ENCODE measurements at regions not wholly inside any gene's neighbourhood (a gene's known extent, or its start where the extent isn't known, plus 50 kb on each side); places are given as distances from the start of the nearest gene placed in this dataset.
A peak's percentile ranks its signal among the peaks of the same experiment; 100 is the strongest.

- Histone ChIP-seq H3K18ac (ENCODE audit: low read depth in 1 of 2, low read length in 2 of 2) (no peak overlapping the region), H4K91ac (ENCODE audit: low read length) (no peak overlapping the region), H2BK15ac (ENCODE audit: low read depth, poor library complexity, severe bottlenecking) (no peak overlapping the region), H3K14ac (ENCODE audit: low read length in 2 of 2) (no peak overlapping the region), H3K79me1 (replicated peaks; ENCODE audit: low read length, poor library complexity, severe bottlenecking) (no peaks in the 10 kb centered on the region), H2BK120ac (ENCODE audit: low read depth, low read length) (no peak overlapping the region), H3K4me1 (ENCODE audit: control insufficient read depth, insufficient read depth, low read depth, low read length) (no peaks in the 10 kb centered on the region), H3K27ac (ENCODE audit: low read length, poor library complexity, severe bottlenecking) (no peak overlapping the region), H3K9ac (ENCODE audit: low read length) (no peak overlapping the region), H4K8ac (ENCODE audit: low read length) (no peak overlapping the region), H3K36me3 (ENCODE audit: control insufficient read depth in 1 of 2, insufficient read depth in 2 of 2, low read depth in 1 of 2, low read length in 2 of 2) (no peaks in the 10 kb centered on the region), H2BK12ac (ENCODE audit: low read length in 2 of 2) (no peak overlapping the region), H3K4me3 (ENCODE audit: insufficient read depth in 1 of 2, low read depth in 1 of 2, low read length in 2 of 2) (no peak overlapping the region), H2AFZ (ENCODE audit: low read depth, low read length) (no peak overlapping the region), H3K4me2 (ENCODE audit: low read length, poor library complexity, severe bottlenecking) (no peak overlapping the region), H3K23ac (ENCODE audit: low read length in 2 of 2) (no peak overlapping the region), H3K9me3 (ENCODE audit: control insufficient read depth, low read length) (no peaks in the 10 kb centered on the region), H3K27me3 (ENCODE audit: control insufficient read depth in 1 of 2, insufficient read depth in 1 of 2, low read length in 2 of 2) (peaks cover 0 to 7% of the 10 kb centered on the region in 2 experiments), H2AK5ac (ENCODE audit: low read length, severe bottlenecking) (no peak overlapping the region), H3K4ac (ENCODE audit: low read depth in 1 of 2, low read length in 2 of 2) (no peak overlapping the region), H2BK5ac (ENCODE audit: low read depth, low read length, poor library complexity, severe bottlenecking) (no peak overlapping the region)
- 92% methylated on average over 6 of the region's 10 CpGs for WGBS
- DNase-seq: no peak
Observed at GRCh38 chrX:13900351-13900750, 83.5 kb upstream of the GPM6B start.

DNA sequence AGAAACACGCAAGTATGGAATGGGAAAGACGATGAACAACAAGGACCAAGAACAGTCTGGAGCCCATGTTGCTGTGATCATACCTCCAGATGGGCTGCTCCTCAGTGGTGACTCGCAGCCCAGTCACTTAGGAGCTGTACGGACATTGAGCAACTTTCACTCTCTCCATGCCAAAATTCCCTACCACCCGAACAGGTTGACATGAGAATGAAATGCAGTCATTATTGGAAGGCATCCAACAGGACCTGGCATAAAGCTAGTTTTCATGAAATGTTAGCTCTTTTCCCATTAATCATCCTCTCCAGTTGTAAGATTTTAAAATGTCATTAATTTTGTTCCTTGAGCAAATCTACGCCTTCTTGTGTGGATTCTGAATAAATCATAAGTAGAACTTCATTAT lies 82.7 kb upstream of the GPM6B start:
- H3K9ac ChIP-seq (ENCODE audit: low read length): no peak overlapping the region
- H2BK15ac ChIP-seq (ENCODE audit: low read depth, poor library complexity, severe bottlenecking): no peak overlapping the region
- H3K36me3 ChIP-seq (ENCODE audit: control insufficient read depth in 1 of 2, insufficient read depth in 2 of 2, low read depth in 1 of 2, low read length in 2 of 2): no peaks in the 10 kb centered on the region
- no peak overlapping the region for H3K4ac ChIP-seq (ENCODE audit: low read depth in 1 of 2, low read length in 2 of 2)
- no peak overlapping the region for H2BK12ac ChIP-seq (ENCODE audit: low read length in 2 of 2)
- H3K4me3 ChIP-seq (ENCODE audit: insufficient read depth in 1 of 2, low read depth in 1 of 2, low read length in 2 of 2): no peak overlapping the region
- H3K4me2 ChIP-seq (ENCODE audit: low read length, poor library complexity, severe bottlenecking): no peak overlapping the region
- H3K27me3 ChIP-seq (ENCODE audit: control insufficient read depth in 1 of 2, insufficient read depth in 1 of 2, low read length in 2 of 2): peaks cover 0 to 7% of the 10 kb centered on the region in 2 experiments
- no peak overlapping the region for H2AFZ ChIP-seq (ENCODE audit: low read depth, low read length)
- H3K9me3 ChIP-seq (ENCODE audit: control insufficient read depth, low read length): no peaks in the 10 kb centered on the region
- no peak overlapping the region for H3K23ac ChIP-seq (ENCODE audit: low read length in 2 of 2)
- no peak overlapping the region for H2BK120ac ChIP-seq (ENCODE audit: low read depth, low read length)
- DNase-seq: peak; percentile 30
- no peak overlapping the region for H4K8ac ChIP-seq (ENCODE audit: low read length)
- H2AK5ac ChIP-seq (ENCODE audit: low read length, severe bottlenecking): no peak overlapping the region
- 10% methylated on average over 4 of the region's 6 CpGs for WGBS
- no peak overlapping the region for H3K27ac ChIP-seq (ENCODE audit: low read length, poor library complexity, severe bottlenecking)
- H3K4me1 ChIP-seq (ENCODE audit: control insufficient read depth, insufficient read depth, low read depth, low read length): no peaks in the 10 kb centered on the region
- H2BK5ac ChIP-seq (ENCODE audit: low read depth, low read length, poor library complexity, severe bottlenecking): no peak overlapping the region
- H3K79me1 ChIP-seq (replicated peaks; ENCODE audit: low read length, poor library complexity, severe bottlenecking): no peaks in the 10 kb centered on the region
- H4K91ac ChIP-seq (ENCODE audit: low read length): no peak overlapping the region
- H3K14ac ChIP-seq (ENCODE audit: low read length in 2 of 2): no peak overlapping the region
- H3K18ac ChIP-seq (ENCODE audit: low read depth in 1 of 2, low read length in 2 of 2): no peak overlapping the region

DNA sequence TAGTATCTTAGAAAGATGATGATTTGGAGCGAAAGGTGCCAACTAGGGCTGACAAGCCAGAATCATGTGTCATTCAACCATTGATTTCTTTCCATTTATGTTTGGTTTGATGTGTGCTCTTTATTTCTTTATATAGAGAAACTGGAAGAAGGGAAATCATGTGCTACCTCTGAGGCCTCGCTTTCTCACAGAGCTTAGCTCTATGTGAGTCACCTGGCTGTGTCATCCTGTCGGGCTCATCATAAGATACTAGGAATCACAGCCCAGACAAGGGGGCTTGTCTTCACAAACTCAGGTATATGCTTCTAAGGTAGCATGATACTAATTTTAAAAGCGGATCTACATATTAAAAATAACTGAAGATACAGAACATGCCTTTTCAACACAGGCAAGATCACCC lies 81.7 kb upstream of the GPM6B start:
- Histone ChIP-seq H2AFZ (ENCODE audit: low read depth, low read length) (no peak overlapping the region), H4K91ac (ENCODE audit: low read length) (no peak overlapping the region), H2BK120ac (ENCODE audit: low read depth, low read length) (no peak overlapping the region), H3K4me3 (ENCODE audit: insufficient read depth in 1 of 2, low read depth in 1 of 2, low read length in 2 of 2) (no peak overlapping the region), H2BK5ac (ENCODE audit: low read depth, low read length, poor library complexity, severe bottlenecking) (no peak overlapping the region), H3K4me2 (ENCODE audit: low read length, poor library complexity, severe bottlenecking) (no peak overlapping the region), H3K36me3 (ENCODE audit: control insufficient read depth in 1 of 2, insufficient read depth in 2 of 2, low read depth in 1 of 2, low read length in 2 of 2) (no peaks in the 10 kb centered on the region), H3K9me3 (ENCODE audit: control insufficient read depth, low read length) (no peaks in the 10 kb centered on the region), H2BK12ac (ENCODE audit: low read length in 2 of 2) (no peak overlapping the region), H2AK5ac (ENCODE audit: low read length, severe bottlenecking) (no peak overlapping the region), H4K8ac (ENCODE audit: low read length) (no peak overlapping the region), H3K27me3 (ENCODE audit: control insufficient read depth in 1 of 2, insufficient read depth in 1 of 2, low read length in 2 of 2) (peaks cover 0 to 14% of the 10 kb centered on the region in 2 experiments), H3K9ac (ENCODE audit: low read length) (no peak overlapping the region), H3K79me1 (replicated peaks; ENCODE audit: low read length, poor library complexity, severe bottlenecking) (no peaks in the 10 kb centered on the region), H3K18ac (ENCODE audit: low read depth in 1 of 2, low read length in 2 of 2) (no peak overlapping the region), H3K14ac (ENCODE audit: low read length in 2 of 2) (no peak overlapping the region), H3K27ac (ENCODE audit: low read length, poor library complexity, severe bottlenecking) (no peak overlapping the region), H2BK15ac (ENCODE audit: low read depth, poor library complexity, severe bottlenecking) (no peak overlapping the region), H3K4me1 (ENCODE audit: control insufficient read depth, insufficient read depth, low read depth, low read length) (no peaks in the 10 kb centered on the region), H3K23ac (ENCODE audit: low read length in 2 of 2) (no peak overlapping the region), H3K4ac (ENCODE audit: low read depth in 1 of 2, low read length in 2 of 2) (no peak overlapping the region)
- DNase-seq: no peak
- WGBS: 29% methylated on average over 2 of the region's 4 CpGs

DNA sequence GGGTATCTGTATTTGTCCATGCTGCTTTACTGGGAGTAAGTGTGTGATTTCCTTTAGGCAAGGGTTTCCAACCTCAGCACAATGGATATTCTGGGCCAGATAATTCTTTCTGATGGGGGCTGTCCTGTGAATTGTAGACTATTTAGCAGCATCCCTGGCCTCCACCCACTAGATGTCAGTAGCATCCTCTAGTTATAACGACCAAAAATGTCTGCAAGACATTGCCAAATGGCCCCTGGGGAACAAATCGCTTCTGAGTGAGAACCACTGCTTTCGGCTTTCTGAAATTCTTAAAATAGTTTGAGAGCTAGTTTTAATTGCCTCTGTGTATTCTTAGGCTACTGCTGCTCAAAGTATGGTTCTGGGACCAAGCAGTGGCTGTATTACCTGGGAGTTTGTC lies 81.2 kb upstream of the GPM6B start:
- Histone ChIP-seq H3K9ac (ENCODE audit: low read length) (no peak overlapping the region), H3K4me2 (ENCODE audit: low read length, poor library complexity, severe bottlenecking) (no peak overlapping the region), H3K27me3 (ENCODE audit: control insufficient read depth in 1 of 2, insufficient read depth in 1 of 2, low read length in 2 of 2) (peaks cover 0 to 18% of the 10 kb centered on the region in 2 experiments), H3K23ac (ENCODE audit: low read length in 2 of 2) (no peak overlapping the region), H2BK120ac (ENCODE audit: low read depth, low read length) (no peak overlapping the region), H4K91ac (ENCODE audit: low read length) (no peak overlapping the region), H3K79me1 (replicated peaks; ENCODE audit: low read length, poor library complexity, severe bottlenecking) (no peaks in the 10 kb centered on the region), H3K9me3 (ENCODE audit: control insufficient read depth, low read length) (no peaks in the 10 kb centered on the region), H2BK12ac (ENCODE audit: low read length in 2 of 2) (no peak overlapping the region), H3K4ac (ENCODE audit: low read depth in 1 of 2, low read length in 2 of 2) (no peak overlapping the region), H4K8ac (ENCODE audit: low read length) (no peak overlapping the region), H2BK5ac (ENCODE audit: low read depth, low read length, poor library complexity, severe bottlenecking) (no peak overlapping the region), H2AK5ac (ENCODE audit: low read length, severe bottlenecking) (no peak overlapping the region), H2AFZ (ENCODE audit: low read depth, low read length) (no peak overlapping the region), H3K36me3 (ENCODE audit: control insufficient read depth in 1 of 2, insufficient read depth in 2 of 2, low read depth in 1 of 2, low read length in 2 of 2) (no peaks in the 10 kb centered on the region), H3K14ac (ENCODE audit: low read length in 2 of 2) (no peak overlapping the region), H3K4me1 (ENCODE audit: control insufficient read depth, insufficient read depth, low read depth, low read length) (no peaks in the 10 kb centered on the region), H3K27ac (ENCODE audit: low read length, poor library complexity, severe bottlenecking) (no peak overlapping the region), H3K4me3 (ENCODE audit: insufficient read depth in 1 of 2, low read depth in 1 of 2, low read length in 2 of 2) (no peak overlapping the region), H3K18ac (ENCODE audit: low read depth in 1 of 2, low read length in 2 of 2) (no peak overlapping the region), H2BK15ac (ENCODE audit: low read depth, poor library complexity, severe bottlenecking) (no peak overlapping the region)
- peak; percentile 2 for DNase-seq
- 46% methylated on average over 2 of the region's 3 CpGs for WGBS

Measured in mesenchymal stem cell (in vitro differentiated cells and primary cell).